GM10266 (cell line): ENCODE measurements at regions not wholly inside any gene's neighbourhood (a gene's known extent, or its start where the extent isn't known, plus 50 kb on each side); places are given as distances from the start of the nearest gene placed in this dataset.

ENCODE experiments used
- DNase-seq: peaks from one replicate; pipeline ENCODE4 v3.0.0; 2012; ENCODE audit errors: extremely low spot score
- CTCF ChIP-seq: IDR thresholded peaks from 2 replicates; pipeline ENCODE4 v1.5.1; 2012; ENCODE audit warnings: mild to moderate bottlenecking, low read depth; ENCODE audit not compliant: control insufficient read depth, insufficient read depth; ENCODE audit errors: missing control alignments

DNA sequence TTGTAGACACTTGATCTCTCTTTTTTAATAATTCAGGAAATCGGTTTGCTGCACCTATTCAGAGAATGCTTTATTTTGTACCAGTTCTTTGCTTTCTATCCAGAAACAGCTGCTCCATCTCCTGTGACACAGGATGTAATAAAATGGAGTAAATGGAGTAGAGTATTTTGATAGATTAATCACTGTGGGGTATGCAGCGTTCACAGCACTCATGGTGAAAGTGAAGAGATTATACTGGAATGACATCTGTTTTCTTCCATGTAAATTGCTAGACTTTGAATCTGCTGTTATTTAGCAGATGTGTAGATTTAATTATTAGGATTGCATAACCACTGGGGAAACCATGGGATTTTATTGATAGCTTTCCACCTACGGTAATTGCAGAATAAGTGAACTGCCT lies 227.3 kb upstream of the ARHGAP42 start:
- DNase-seq: no peak
- no peak for TF ChIP-seq CTCF

- no peak for TF ChIP-seq CTCF
- no peak for DNase-seq
Measured at GRCh38 chr11:100460426-100460825, 226.7 kb upstream of the ARHGAP42 start.

DNA sequence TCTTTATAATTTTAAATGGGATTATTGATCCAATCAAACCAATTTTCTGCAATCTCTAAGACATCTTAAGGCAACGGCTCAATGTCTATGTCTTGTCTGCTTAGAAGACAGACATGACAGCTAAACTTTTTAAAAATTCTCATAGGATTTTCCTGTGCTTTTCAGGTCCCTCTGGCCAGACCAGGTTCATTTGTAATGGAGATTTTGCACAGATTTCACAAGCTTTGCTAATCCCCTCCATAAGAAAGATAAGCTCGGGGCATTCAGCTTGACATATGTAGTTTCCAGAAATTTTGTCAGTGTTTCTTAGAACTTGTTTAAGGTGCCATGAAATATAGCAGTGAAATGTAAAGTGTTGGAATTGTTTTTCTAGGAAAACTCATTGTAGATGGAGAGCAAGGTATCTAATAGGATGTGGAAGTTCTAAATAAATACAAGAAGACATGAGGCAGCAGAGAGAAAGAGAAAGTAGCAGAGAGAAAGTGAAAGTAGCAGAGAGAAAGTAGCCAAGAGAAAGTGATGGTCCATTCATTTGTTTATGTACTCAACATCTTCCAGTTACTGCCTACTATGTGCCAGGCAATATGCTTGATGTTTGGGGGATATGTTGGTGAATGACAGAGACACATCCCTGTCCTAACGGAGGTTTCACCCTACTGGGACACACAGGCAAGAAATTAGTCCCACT lies 219.1 kb upstream of the ARHGAP42 start:
- no peak for TF ChIP-seq CTCF
- DNase-seq: peak; percentile 9

GRCh38 chr11:100469835-100470234 lies 217.3 kb upstream of the ARHGAP42 start:
- no peak for TF ChIP-seq CTCF

GRCh38 chr11:100472727-100473389 lies 214.2 kb upstream of the ARHGAP42 start:
- no peak for DNase-seq

More at GRCh38 chr11:100469835-100470234, 217.3 kb upstream of the ARHGAP42 start:
- no peak for DNase-seq

GRCh38 chr11:100473390-100473740 lies 213.7 kb upstream of the ARHGAP42 start:
- no peak for TF ChIP-seq CTCF
- DNase-seq: no peak

More at GRCh38 chr11:100472727-100473389, 214.2 kb upstream of the ARHGAP42 start:
- no peak for TF ChIP-seq CTCF

DNA sequence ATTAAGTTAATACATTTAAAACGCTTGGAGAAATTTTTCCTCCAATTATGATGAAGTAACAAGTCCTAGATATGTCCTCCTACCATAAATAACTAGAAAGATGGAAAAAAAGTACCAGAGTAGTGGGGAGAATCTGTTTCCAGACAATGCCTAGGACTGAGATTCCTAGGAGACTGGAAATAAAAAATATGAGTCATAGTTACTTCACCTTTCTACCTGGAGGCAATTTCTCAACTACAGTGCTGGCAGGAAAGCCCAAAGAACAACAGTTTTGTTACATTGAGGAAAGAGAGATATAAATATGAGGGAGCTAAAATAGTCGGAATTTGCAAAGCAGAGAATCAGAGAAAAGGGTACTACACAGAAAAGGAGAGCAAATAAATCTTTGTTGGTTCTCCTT lies 202.1 kb upstream of the ARHGAP42 start:
- TF ChIP-seq CTCF: no peak
- no peak for DNase-seq
